ENCODE measurements at regions not wholly inside any gene's neighbourhood (a gene's known extent, or its start where the extent isn't known, plus 50 kb on each side); places are given as distances from the start of the nearest gene placed in this dataset.

DNA sequence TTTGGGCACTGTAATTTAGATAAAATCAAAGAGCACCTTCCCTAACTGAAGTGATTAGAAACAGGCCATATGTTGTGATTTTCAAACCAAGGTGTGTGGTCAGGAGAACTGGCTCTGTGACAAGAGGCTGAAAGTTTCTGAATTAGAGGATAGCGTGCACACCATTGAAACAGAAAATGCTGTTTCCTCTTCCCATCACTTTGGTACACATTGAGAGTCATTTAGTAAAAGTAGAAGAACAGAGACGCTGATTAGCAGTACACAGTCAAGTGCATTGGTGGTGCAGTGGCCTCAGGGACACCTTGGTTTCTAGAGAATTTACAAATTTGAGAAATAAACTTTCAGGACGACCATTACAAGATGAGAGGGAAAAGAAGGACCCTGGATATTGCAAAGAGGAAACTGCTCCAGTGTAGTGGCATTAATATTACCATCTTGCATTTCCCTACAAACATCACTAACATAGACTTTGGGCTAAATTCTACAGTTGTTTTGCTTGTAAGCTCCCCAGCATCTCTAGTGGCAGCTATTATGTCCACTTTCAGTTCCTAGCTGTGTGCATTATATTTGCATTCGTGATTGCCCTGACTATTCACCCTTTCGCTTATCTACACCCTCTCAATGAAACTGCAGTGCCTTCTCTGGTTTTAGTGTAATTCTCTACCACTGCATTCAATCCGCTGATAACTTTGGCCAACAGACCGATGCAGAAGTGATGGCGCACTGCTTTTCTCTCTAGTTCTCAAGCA, 728.1 kb upstream of the GRM7 start:
- H3K27ac ChIP-seq = no peak overlapping the region
- no peak overlapping the region for H3K4me3 ChIP-seq
- TF ChIP-seq, protein P1, sequence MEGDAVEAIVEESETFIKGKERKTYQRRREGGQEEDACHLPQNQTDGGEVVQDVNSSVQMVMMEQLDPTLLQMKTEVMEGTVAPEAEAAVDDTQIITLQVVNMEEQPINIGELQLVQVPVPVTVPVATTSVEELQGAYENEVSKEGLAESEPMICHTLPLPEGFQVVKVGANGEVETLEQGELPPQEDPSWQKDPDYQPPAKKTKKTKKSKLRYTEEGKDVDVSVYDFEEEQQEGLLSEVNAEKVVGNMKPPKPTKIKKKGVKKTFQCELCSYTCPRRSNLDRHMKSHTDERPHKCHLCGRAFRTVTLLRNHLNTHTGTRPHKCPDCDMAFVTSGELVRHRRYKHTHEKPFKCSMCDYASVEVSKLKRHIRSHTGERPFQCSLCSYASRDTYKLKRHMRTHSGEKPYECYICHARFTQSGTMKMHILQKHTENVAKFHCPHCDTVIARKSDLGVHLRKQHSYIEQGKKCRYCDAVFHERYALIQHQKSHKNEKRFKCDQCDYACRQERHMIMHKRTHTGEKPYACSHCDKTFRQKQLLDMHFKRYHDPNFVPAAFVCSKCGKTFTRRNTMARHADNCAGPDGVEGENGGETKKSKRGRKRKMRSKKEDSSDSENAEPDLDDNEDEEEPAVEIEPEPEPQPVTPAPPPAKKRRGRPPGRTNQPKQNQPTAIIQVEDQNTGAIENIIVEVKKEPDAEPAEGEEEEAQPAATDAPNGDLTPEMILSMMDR (IDR thresholded peaks at IDR 0.05) = no peak
- no peak for DNase-seq (ENCODE audit: low spot score)

DNA sequence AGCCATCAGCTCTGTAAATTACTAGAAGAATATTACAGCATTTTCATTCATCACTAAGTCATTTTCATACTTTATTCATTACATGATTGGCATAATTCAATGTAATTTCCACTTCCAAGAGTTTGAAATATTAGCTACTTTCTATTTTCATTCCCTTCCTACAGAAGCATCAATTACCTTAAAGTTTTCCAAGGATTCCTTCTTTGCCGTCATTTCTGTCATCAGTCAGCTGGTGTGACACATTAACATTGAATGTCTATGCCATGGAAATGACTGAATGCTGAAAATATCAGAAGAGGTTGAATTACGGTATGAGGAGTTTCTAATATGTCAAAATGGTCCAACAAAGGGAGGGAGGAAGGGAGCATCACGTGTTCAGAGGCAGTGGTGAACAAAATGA, 718.2 kb upstream of the GRM7 start:
- H3K27ac ChIP-seq = no peak overlapping the region
- no peak overlapping the region for H3K4me3 ChIP-seq
- TF ChIP-seq, protein P1 (IDR thresholded peaks at IDR 0.05) = no peak
- DNase-seq (ENCODE audit: low spot score) = no peak

DNA sequence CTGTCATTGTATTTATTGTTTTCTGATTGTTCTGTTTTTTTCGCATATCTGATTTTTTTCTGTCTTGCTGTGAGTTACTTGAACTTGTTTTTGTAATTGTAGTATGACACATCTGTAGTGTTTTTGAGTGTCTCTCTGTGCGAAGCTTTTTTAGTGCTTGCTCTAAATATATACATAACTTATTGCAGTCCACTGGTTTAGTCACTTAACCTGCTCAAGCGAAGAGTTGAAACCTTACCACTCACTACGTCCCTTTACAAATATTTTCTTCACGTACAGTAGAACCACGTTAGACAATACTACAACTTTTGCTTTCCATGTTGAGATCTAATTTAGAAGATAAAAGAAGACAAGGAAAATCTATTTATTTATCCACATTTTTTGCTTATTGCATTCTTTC, 713.0 kb upstream of the GRM7 start:
- DNase-seq (ENCODE audit: low spot score) = no peak
- TF ChIP-seq, protein P1 (IDR thresholded peaks at IDR 0.05) = no peak
- no peak overlapping the region for H3K4me3 ChIP-seq
- no peak overlapping the region for H3K27ac ChIP-seq

DNA sequence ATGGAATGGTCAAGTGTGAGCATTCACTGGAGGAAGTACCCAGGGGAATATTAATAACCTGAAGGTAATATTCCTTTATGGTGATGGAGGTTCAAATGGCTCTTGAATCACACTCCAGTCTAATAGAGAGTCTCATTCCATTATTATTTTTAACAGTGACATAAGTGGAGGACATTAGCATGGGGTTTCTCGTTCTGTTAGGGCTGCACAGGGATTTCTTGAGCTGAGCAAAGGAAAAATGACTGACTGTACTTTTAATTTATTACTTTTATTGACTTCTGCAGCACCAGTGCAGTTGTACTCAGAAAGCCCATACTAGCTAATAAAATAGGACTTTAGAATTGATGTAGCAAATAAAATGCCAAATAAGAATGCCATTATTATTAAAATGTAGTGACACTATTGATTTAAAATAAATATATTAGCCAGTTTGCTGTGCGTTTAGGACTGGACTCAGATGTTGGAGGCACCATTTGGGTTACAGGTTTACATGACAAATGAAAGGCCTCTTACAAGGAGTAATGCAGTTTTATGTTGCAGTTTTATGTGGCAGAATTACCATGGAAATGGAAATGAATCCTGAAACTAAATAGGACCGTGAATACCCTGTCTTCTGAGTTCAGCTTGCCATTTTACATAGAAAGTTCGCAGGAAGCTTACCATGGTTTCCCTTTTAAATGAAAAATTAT, 705.1 kb upstream of the GRM7 start:
- TF ChIP-seq, protein P1 (IDR thresholded peaks at IDR 0.05) = no peak
- no peak for DNase-seq (ENCODE audit: low spot score)
- H3K27ac ChIP-seq = no peak overlapping the region
- H3K4me3 ChIP-seq = no peak overlapping the region

DNA sequence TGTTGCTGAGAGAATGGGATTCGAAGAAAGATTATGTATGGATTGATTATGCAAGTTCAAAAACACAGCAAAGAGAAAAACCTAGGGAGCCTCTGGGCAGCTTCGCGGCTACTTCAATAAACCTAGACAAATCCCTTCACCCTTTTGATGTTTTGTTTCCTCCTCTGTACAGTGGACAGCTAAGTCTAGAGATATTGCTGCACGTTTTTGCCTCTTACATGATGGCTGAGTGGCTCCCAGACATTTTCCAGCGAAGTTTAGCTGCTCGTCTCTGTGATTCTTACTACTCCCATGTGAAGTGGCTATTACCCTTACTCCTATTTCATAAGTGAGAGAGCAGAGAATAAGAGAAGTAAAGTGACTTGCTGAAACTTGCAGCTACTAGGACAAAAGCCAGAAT, 695.0 kb upstream of the GRM7 start:
- Histone ChIP-seq H3K27ac (no peak overlapping the region), H3K4me3 (no peak overlapping the region)
- DNase-seq (ENCODE audit: low spot score) = no peak
- TF ChIP-seq, protein P1 (IDR thresholded peaks at IDR 0.05) = no peak

DNA sequence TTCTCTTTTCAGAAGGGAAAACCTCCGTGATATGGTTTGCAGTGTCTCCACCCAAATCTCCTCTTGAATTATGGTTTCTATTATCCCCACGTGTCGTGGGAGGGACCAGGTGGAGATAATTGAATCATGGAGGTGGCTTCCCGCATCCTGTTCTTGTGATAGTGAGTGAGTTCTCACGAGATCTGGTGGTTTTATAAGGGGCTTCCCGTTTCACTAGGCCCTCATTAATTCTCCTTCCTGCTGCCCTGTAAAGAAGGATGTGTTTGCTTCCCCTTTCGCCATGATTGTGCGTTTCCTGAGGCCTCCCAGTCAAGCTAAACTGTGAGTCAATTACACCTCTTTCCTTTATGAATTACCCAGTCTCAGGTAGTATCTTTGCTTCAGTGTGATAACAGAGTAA, 692.7 kb upstream of the GRM7 start:
- no peak overlapping the region for H3K4me3 ChIP-seq
- H3K27ac ChIP-seq = no peak overlapping the region
- TF ChIP-seq, protein P1 (IDR thresholded peaks at IDR 0.05) = no peak
- no peak for DNase-seq (ENCODE audit: low spot score)

All from coronary artery (tissue), 2 donors.